ENCODE measurements at regions not wholly inside any gene's neighbourhood (a gene's known extent, or its start where the extent isn't known, plus 50 kb on each side); places are given as distances from the start of the nearest gene placed in this dataset.

DNA sequence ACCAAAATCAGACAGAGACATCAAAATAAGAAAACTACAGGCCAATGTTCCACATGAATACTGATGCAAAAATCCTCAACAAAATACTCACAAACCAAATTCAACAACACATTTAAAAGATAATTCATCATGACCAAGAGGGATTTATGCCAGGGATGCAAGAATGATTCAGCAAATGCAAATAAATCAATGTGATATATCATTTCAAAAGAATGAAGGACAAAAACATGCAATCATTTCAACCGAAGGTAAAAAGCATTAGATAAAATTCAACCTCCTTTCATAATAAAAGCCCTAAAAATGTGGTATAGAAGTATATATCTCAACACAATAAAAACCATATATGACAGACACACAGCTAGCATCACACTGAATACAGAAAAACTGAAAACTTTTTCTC lies 81.5 kb upstream of the LYPLAL1 start:
- TF ChIP-seq, protein P1, sequence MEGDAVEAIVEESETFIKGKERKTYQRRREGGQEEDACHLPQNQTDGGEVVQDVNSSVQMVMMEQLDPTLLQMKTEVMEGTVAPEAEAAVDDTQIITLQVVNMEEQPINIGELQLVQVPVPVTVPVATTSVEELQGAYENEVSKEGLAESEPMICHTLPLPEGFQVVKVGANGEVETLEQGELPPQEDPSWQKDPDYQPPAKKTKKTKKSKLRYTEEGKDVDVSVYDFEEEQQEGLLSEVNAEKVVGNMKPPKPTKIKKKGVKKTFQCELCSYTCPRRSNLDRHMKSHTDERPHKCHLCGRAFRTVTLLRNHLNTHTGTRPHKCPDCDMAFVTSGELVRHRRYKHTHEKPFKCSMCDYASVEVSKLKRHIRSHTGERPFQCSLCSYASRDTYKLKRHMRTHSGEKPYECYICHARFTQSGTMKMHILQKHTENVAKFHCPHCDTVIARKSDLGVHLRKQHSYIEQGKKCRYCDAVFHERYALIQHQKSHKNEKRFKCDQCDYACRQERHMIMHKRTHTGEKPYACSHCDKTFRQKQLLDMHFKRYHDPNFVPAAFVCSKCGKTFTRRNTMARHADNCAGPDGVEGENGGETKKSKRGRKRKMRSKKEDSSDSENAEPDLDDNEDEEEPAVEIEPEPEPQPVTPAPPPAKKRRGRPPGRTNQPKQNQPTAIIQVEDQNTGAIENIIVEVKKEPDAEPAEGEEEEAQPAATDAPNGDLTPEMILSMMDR (IDR thresholded peaks at IDR 0.05), result no peak
- no peak for TF ChIP-seq POLR2A (IDR thresholded peaks at IDR 0.05)

All from uterus (tissue), 2 donors.